ENCODE measurements at regions not wholly inside any gene's neighbourhood (a gene's known extent, or its start where the extent isn't known, plus 50 kb on each side); places are given as distances from the start of the nearest gene placed in this dataset.

- Histone ChIP-seq H3K27ac (no peak overlapping the region), H3K27me3 (no peaks in the 10 kb centered on the region), H3K4me3 (replicated peaks in 1 of 3) (no peak overlapping the region), H3K36me3 (no peaks in the 10 kb centered on the region), H3K9me3 (no peaks in the 10 kb centered on the region), H3K4me1 (no peaks in the 10 kb centered on the region)
- intact Hi-C loops (cut with DNase I), result no loop called here
- no peak for DNase-seq
- TF ChIP-seq POLR2A (IDR thresholded peaks at IDR 0.05) (no peak), CTCF (IDR thresholded peaks at IDR 0.05) (no peak)
- WGBS, 2 donors, result 81 to 92% methylated on average over 2 of the region's 2 CpGs
Measured at GRCh38 chr6:8551993-8552392, 116.6 kb upstream of the SLC35B3 start.

- H3K4me3 ChIP-seq (replicated peaks in 1 of 3), result no peak overlapping the region
- no peaks in the 10 kb centered on the region for H3K9me3 ChIP-seq
- TF ChIP-seq POLR2A (IDR thresholded peaks at IDR 0.05) (no peak), CTCF (IDR thresholded peaks at IDR 0.05) (no peak)
- WGBS, 2 donors, result 65 to 92% methylated on average over 2 of the region's 2 CpGs
- no peaks in the 10 kb centered on the region for H3K27me3 ChIP-seq
- H3K4me1 ChIP-seq, result no peaks in the 10 kb centered on the region
- no peak overlapping the region for H3K27ac ChIP-seq
- intact Hi-C loops (cut with DNase I), result no loop called here
- no peaks in the 10 kb centered on the region for H3K36me3 ChIP-seq
- DNase-seq, result no peak
Measured at GRCh38 chr6:8551386-8551785, 116.0 kb upstream of the SLC35B3 start.

GRCh38 chr6:8549074-8549790 is 113.9 kb upstream of the SLC35B3 start:
- WGBS, 2 donors, result 48 to 54% methylated on average over 6 of the region's 6 CpGs
- H3K4me3 ChIP-seq (replicated peaks in 1 of 3), result no peak overlapping the region

GRCh38 chr6:8546496-8546895 is 111.2 kb upstream of the SLC35B3 start:
- no peaks in the 10 kb centered on the region for H3K27me3 ChIP-seq
- no peaks in the 10 kb centered on the region for H3K36me3 ChIP-seq
- WGBS, 2 donors, result 88% methylated on average over 7 of the region's 7 CpGs
- H3K27ac ChIP-seq, result no peak overlapping the region
- DNase-seq, result no peak
- no peaks in the 10 kb centered on the region for H3K4me1 ChIP-seq
- H3K9me3 ChIP-seq, result no peaks in the 10 kb centered on the region
- no peak overlapping the region for H3K4me3 ChIP-seq (replicated peaks in 1 of 3)
- intact Hi-C loops (cut with DNase I), result no loop called here
- TF ChIP-seq POLR2A (IDR thresholded peaks at IDR 0.05), result no peak
- TF ChIP-seq CTCF (IDR thresholded peaks at IDR 0.05), result no peak

More at GRCh38 chr6:8549074-8549790, 113.9 kb upstream of the SLC35B3 start:
- TF ChIP-seq CTCF (IDR thresholded peaks at IDR 0.05) (no peak), POLR2A (IDR thresholded peaks at IDR 0.05) (no peak)
- no peaks in the 10 kb centered on the region for H3K4me1 ChIP-seq
- no peak overlapping the region for H3K27ac ChIP-seq
- no peaks in the 10 kb centered on the region for H3K36me3 ChIP-seq
- intact Hi-C loops (cut with DNase I), result no loop called here
- no peaks in the 10 kb centered on the region for H3K9me3 ChIP-seq
- no peak for DNase-seq
- H3K27me3 ChIP-seq, result no peaks in the 10 kb centered on the region

- H3K4me1 ChIP-seq, result no peaks in the 10 kb centered on the region
Measured at GRCh38 chr6:8545336-8545735, 110.0 kb upstream of the SLC35B3 start.

More at GRCh38 chr6:8545336-8545735, 110.0 kb upstream of the SLC35B3 start:
- intact Hi-C loops (cut with DNase I), result no loop called here
- Histone ChIP-seq H3K9me3 (no peaks in the 10 kb centered on the region), H3K27me3 (no peaks in the 10 kb centered on the region), H3K27ac (no peak overlapping the region), H3K4me3 (replicated peaks in 1 of 3) (no peak overlapping the region), H3K36me3 (no peaks in the 10 kb centered on the region)
- no peak for DNase-seq
- WGBS, 2 donors, result 71 to 80% methylated on average over 1 of the region's 1 CpG
- TF ChIP-seq CTCF (IDR thresholded peaks at IDR 0.05), result no peak
- TF ChIP-seq POLR2A (IDR thresholded peaks at IDR 0.05), result no peak
